ENCODE measurements at regions not wholly inside any gene's neighbourhood (a gene's known extent, or its start where the extent isn't known, plus 50 kb on each side); places are given as distances from the start of the nearest gene placed in this dataset.
"Not testable (repeated sequence)": the region's sequence is repeated elsewhere in the genome, so short reads cannot be mapped to it uniquely, and the experiment has no call there.

GRCh38 chr3:194959666-194960065 is 274.0 kb downstream of the FAM43A start:
- not testable (repeated sequence) for DNase-seq (ENCODE audit: extremely low read depth, low read depth, low spot score)

- DNase-seq (ENCODE audit: extremely low read depth, low read depth, low spot score), result no peak
These were observed 274.9 kb downstream of the FAM43A start for GRCh38 chr3:194960446-194961032.

- no peak for DNase-seq (ENCODE audit: extremely low read depth, low read depth, low spot score)
These were observed 275.5 kb downstream of the FAM43A start for GRCh38 chr3:194961149-194961548.

GRCh38 chr3:194961571-194961970 is 275.9 kb downstream of the FAM43A start:
- DNase-seq (ENCODE audit: extremely low read depth, low read depth, low spot score), result no peak

- no peak for DNase-seq (ENCODE audit: extremely low read depth, low read depth, low spot score)
These were observed 276.4 kb downstream of the FAM43A start for GRCh38 chr3:194962056-194962455.

GRCh38 chr3:194964809-194965208 is 279.1 kb downstream of the FAM43A start:
- DNase-seq (ENCODE audit: extremely low read depth, low read depth, low spot score), result no peak

- DNase-seq (ENCODE audit: extremely low read depth, low read depth, low spot score), result no peak
These were observed 281.8 kb downstream of the FAM43A start for GRCh38 chr3:194967151-194968117.

GRCh38 chr3:194970066-194970465 is 284.4 kb downstream of the FAM43A start:
- no peak for DNase-seq (ENCODE audit: extremely low read depth, low read depth, low spot score)

GRCh38 chr3:194971009-194971408 is 285.3 kb downstream of the FAM43A start:
- no peak for DNase-seq (ENCODE audit: extremely low read depth, low read depth, low spot score)

- DNase-seq (ENCODE audit: extremely low read depth, low read depth, low spot score), result no peak
These were observed 286.3 kb downstream of the FAM43A start for GRCh38 chr3:194971965-194972364.

- no peak for DNase-seq (ENCODE audit: extremely low read depth, low read depth, low spot score)
These were observed 287.0 kb downstream of the FAM43A start for GRCh38 chr3:194972641-194973040.

- DNase-seq (ENCODE audit: extremely low read depth, low read depth, low spot score), result no peak
These were observed 287.8 kb downstream of the FAM43A start for GRCh38 chr3:194973366-194974000.

GRCh38 chr3:194974468-194975135 is 288.9 kb downstream of the FAM43A start:
- DNase-seq (ENCODE audit: extremely low read depth, low read depth, low spot score), result no peak

- DNase-seq (ENCODE audit: extremely low read depth, low read depth, low spot score), result no peak
These were observed 290.4 kb downstream of the FAM43A start for GRCh38 chr3:194976049-194976451.

- no peak for DNase-seq (ENCODE audit: extremely low read depth, low read depth, low spot score)
These were observed 291.2 kb downstream of the FAM43A start for GRCh38 chr3:194976874-194977273.

- DNase-seq (ENCODE audit: extremely low read depth, low read depth, low spot score), result no peak
These were observed 291.7 kb downstream of the FAM43A start for GRCh38 chr3:194977356-194977755.

- no peak for DNase-seq (ENCODE audit: extremely low read depth, low read depth, low spot score)
These were observed 291.8 kb downstream of the XXYLT1 start for GRCh38 chr3:194979173-194979572.

GRCh38 chr3:194982472-194982871 is 288.5 kb downstream of the XXYLT1 start:
- DNase-seq (ENCODE audit: extremely low read depth, low read depth, low spot score), result no peak

- DNase-seq (ENCODE audit: extremely low read depth, low read depth, low spot score), result no peak
These were observed 287.8 kb downstream of the XXYLT1 start for GRCh38 chr3:194983121-194983520.

- no peak for DNase-seq (ENCODE audit: extremely low read depth, low read depth, low spot score)
These were observed 287.3 kb downstream of the XXYLT1 start for GRCh38 chr3:194983620-194984019.

- DNase-seq (ENCODE audit: extremely low read depth, low read depth, low spot score), result no peak
These were observed 286.9 kb downstream of the XXYLT1 start for GRCh38 chr3:194984066-194984465.

All from glomerular endothelial cell (primary cell).